Mesenchymal stem cell (in vitro differentiated cells and primary cell): ENCODE measurements at regions not wholly inside any gene's neighbourhood (a gene's known extent, or its start where the extent isn't known, plus 50 kb on each side); places are given as distances from the start of the nearest gene placed in this dataset.

ENCODE experiments used
- DNase-seq: peaks from one replicate; pipeline ENCODE4 v3.0.0-alpha.2; 2013
- H2AFZ ChIP-seq: one replicate; pipeline ENCODE4 v1.6.1; 2013; ENCODE audit warnings: low read depth, mild to moderate bottlenecking, control low read depth, inconsistent platforms, low read length, moderate library complexity
- H2AK5ac ChIP-seq: 2 replicates; pipeline ENCODE4 v1.6.1; 2013; ENCODE audit warnings: low read length, moderate library complexity, mild to moderate bottlenecking, inconsistent platforms; ENCODE audit not compliant: severe bottlenecking
- H2BK120ac ChIP-seq: one replicate; pipeline ENCODE4 v1.6.1; 2013; ENCODE audit warnings: low read depth, mild to moderate bottlenecking, inconsistent platforms, low read length, moderate library complexity
- H2BK12ac ChIP-seq, 2 experiments: one replicate each; pipeline ENCODE4 v1.6.1; 2013; ENCODE audit warnings: inconsistent platforms in 2 of 2, low read length in 2 of 2, mild to moderate bottlenecking in 2 of 2, moderate library complexity in 2 of 2, control low read depth in 1 of 2
- H2BK15ac ChIP-seq: one replicate; pipeline ENCODE4 v1.6.1; 2013; ENCODE audit warnings: mild to moderate bottlenecking, low read depth, inconsistent platforms; ENCODE audit not compliant: poor library complexity, severe bottlenecking
- H2BK5ac ChIP-seq: 2 replicates; pipeline ENCODE4 v1.6.1; 2013; ENCODE audit warnings: low read depth, mild to moderate bottlenecking, low read length, control low read depth, inconsistent platforms; ENCODE audit not compliant: poor library complexity, severe bottlenecking
- H3K14ac ChIP-seq, 2 experiments: one replicate each; pipeline ENCODE4 v1.6.1; 2013; ENCODE audit warnings: inconsistent platforms in 2 of 2, low read length in 2 of 2, control low read depth in 1 of 2, mild to moderate bottlenecking in 1 of 2, moderate library complexity in 1 of 2
- H3K18ac ChIP-seq, 2 experiments: one replicate each; pipeline ENCODE4 v1.6.1; 2013; ENCODE audit warnings: inconsistent platforms in 2 of 2, low read length in 2 of 2, control low read depth in 1 of 2, low read depth in 1 of 2, mild to moderate bottlenecking in 1 of 2
- H3K23ac ChIP-seq, 2 experiments: one replicate each; pipeline ENCODE4 v1.6.1; 2013; ENCODE audit warnings: inconsistent platforms in 2 of 2, low read length in 2 of 2, mild to moderate bottlenecking in 2 of 2, moderate library complexity in 2 of 2, control low read depth in 1 of 2
- H3K27ac ChIP-seq: 2 replicates; pipeline ENCODE4 v1.5.1; 2013; ENCODE audit warnings: mild to moderate bottlenecking, moderate library complexity, low read length, control low read depth, inconsistent platforms; ENCODE audit not compliant: poor library complexity, severe bottlenecking
- H3K27me3 ChIP-seq, 2 experiments: 2 replicates each; pipeline versions ENCODE4 v1.6.1 to v1.7.0; 2013; ENCODE audit warnings: low read length in 2 of 2, mild to moderate bottlenecking in 2 of 2, moderate library complexity in 2 of 2, control low read depth in 1 of 2, inconsistent platforms in 1 of 2; ENCODE audit not compliant: control insufficient read depth in 1 of 2, insufficient read depth in 1 of 2
- H3K36me3 ChIP-seq, 2 experiments: 2 replicates each; pipeline versions ENCODE4 v1.6.1 to v1.7.0; 2013; ENCODE audit warnings: low read length in 2 of 2, control low read depth in 1 of 2, inconsistent platforms in 1 of 2, low read depth in 1 of 2, mild to moderate bottlenecking in 1 of 2; ENCODE audit not compliant: insufficient read depth in 2 of 2, control insufficient read depth in 1 of 2
- H3K4ac ChIP-seq, 2 experiments: one replicate each; pipeline ENCODE4 v1.6.1; 2013; ENCODE audit warnings: inconsistent platforms in 2 of 2, low read length in 2 of 2, mild to moderate bottlenecking in 2 of 2, moderate library complexity in 2 of 2, control low read depth in 1 of 2, low read depth in 1 of 2
- H3K4me1 ChIP-seq: 2 replicates; pipeline ENCODE4 v1.6.1; 2013; ENCODE audit warnings: low read depth, low read length, control low read depth; ENCODE audit not compliant: control insufficient read depth, insufficient read depth
- H3K4me2 ChIP-seq: 2 replicates; pipeline ENCODE4 v1.6.1; 2013; ENCODE audit warnings: low read length, mild to moderate bottlenecking, inconsistent platforms; ENCODE audit not compliant: poor library complexity, severe bottlenecking
- H3K4me3 ChIP-seq, 2 experiments: 2 replicates each; pipeline versions ENCODE4 v1.5.1 to v1.7.0; 2013; ENCODE audit warnings: low read length in 2 of 2, mild to moderate bottlenecking in 2 of 2, control low read depth in 1 of 2, low read depth in 1 of 2; ENCODE audit not compliant: insufficient read depth in 1 of 2
- H3K79me1 ChIP-seq: replicated peaks from 2 replicates; pipeline ENCODE4 v1.6.1; 2013; ENCODE audit warnings: mild to moderate bottlenecking, control low read depth, low read length, inconsistent platforms; ENCODE audit not compliant: poor library complexity, severe bottlenecking
- H3K9ac ChIP-seq: 2 replicates; pipeline ENCODE4 v1.7.0; 2013; ENCODE audit warnings: mild to moderate bottlenecking, low read length, moderate library complexity
- H3K9me3 ChIP-seq: 2 replicates; pipeline ENCODE4 v1.7.0; 2013; ENCODE audit warnings: mild to moderate bottlenecking, low read length; ENCODE audit not compliant: control insufficient read depth
- H4K8ac ChIP-seq: one replicate; pipeline ENCODE4 v1.6.1; 2013; ENCODE audit warnings: inconsistent platforms, mild to moderate bottlenecking, low read length, moderate library complexity
- H4K91ac ChIP-seq: one replicate; pipeline ENCODE4 v1.6.1; 2013; ENCODE audit warnings: mild to moderate bottlenecking, low read length, inconsistent platforms
- WGBS: methylation state at CpG from one replicate; pipeline ENCODE4 v1.1.7; 2013; ENCODE audit warnings: mixed read lengths; 5-methylcytosine and 5-hydroxymethylcytosine counted together

- WGBS: 83% methylated on average over 14 of the region's 14 CpGs
- no peak for DNase-seq
- Histone ChIP-seq H3K9ac (no peak overlapping the region), H4K8ac (no peak overlapping the region), H3K4ac (no peak overlapping the region), H3K79me1 (no peaks in the 10 kb centered on the region), H3K4me1 (no peaks in the 10 kb centered on the region), H2BK120ac (no peak overlapping the region), H3K27ac (no peak overlapping the region), H3K14ac (no peak overlapping the region), H3K27me3 (peaks cover 0 to 8% of the 10 kb centered on the region in 2 experiments), H2AFZ (no peak overlapping the region), H4K91ac (no peak overlapping the region), H2BK12ac (no peak overlapping the region), H3K23ac (no peak overlapping the region), H3K18ac (no peak overlapping the region), H2AK5ac (no peak overlapping the region), H3K4me3 (no peak overlapping the region), H2BK15ac (no peak overlapping the region), H2BK5ac (no peak overlapping the region), H3K36me3 (no peaks in the 10 kb centered on the region), H3K9me3 (peaks cover 4% of the 10 kb centered on the region), H3K4me2 (no peak overlapping the region)
Observed at GRCh38 chr16:49910541-49911071, 54.7 kb upstream of the ZNF423 start.

- H3K4me3 ChIP-seq: no peak overlapping the region
- no peaks in the 10 kb centered on the region for H3K4me1 ChIP-seq
- no peak overlapping the region for H2BK120ac ChIP-seq
- H3K79me1 ChIP-seq: no peaks in the 10 kb centered on the region
- H3K27ac ChIP-seq: no peak overlapping the region
- H3K23ac ChIP-seq: no peak overlapping the region
- H3K27me3 ChIP-seq: peaks cover 0 to 8% of the 10 kb centered on the region in 2 experiments
- H3K36me3 ChIP-seq: no peaks in the 10 kb centered on the region
- no peak overlapping the region for H4K91ac ChIP-seq
- H2BK15ac ChIP-seq: no peak overlapping the region
- 84% methylated on average over 2 of the region's 2 CpGs for WGBS
- H4K8ac ChIP-seq: no peak overlapping the region
- H3K14ac ChIP-seq: no peak overlapping the region
- no peak overlapping the region for H3K4me2 ChIP-seq
- no peak overlapping the region for H3K18ac ChIP-seq
- H3K4ac ChIP-seq: no peak overlapping the region
- H2AK5ac ChIP-seq: no peak overlapping the region
- peaks cover 4% of the 10 kb centered on the region for H3K9me3 ChIP-seq
- no peak overlapping the region for H2BK12ac ChIP-seq
- H2BK5ac ChIP-seq: no peak overlapping the region
- no peak for DNase-seq
- H2AFZ ChIP-seq: no peak overlapping the region
- no peak overlapping the region for H3K9ac ChIP-seq
Observed at GRCh38 chr16:49911430-49911829, 55.5 kb upstream of the ZNF423 start.

- H3K79me1 ChIP-seq: no peaks in the 10 kb centered on the region
- H4K91ac ChIP-seq: no peak overlapping the region
- H2BK120ac ChIP-seq: no peak overlapping the region
- no peak overlapping the region for H3K4me3 ChIP-seq
- H3K4ac ChIP-seq: no peak overlapping the region
- H3K36me3 ChIP-seq: no peaks in the 10 kb centered on the region
- H3K23ac ChIP-seq: no peak overlapping the region
- no peak overlapping the region for H4K8ac ChIP-seq
- H2BK12ac ChIP-seq: no peak overlapping the region
- no peak overlapping the region for H3K18ac ChIP-seq
- H2AFZ ChIP-seq: no peak overlapping the region
- WGBS: 50% methylated on average over 3 of the region's 4 CpGs
- H2BK15ac ChIP-seq: no peak overlapping the region
- peaks cover 0 to 8% of the 10 kb centered on the region in 2 experiments for H3K27me3 ChIP-seq
- no peak overlapping the region for H2BK5ac ChIP-seq
- no peaks in the 10 kb centered on the region for H3K4me1 ChIP-seq
- peaks cover 4% of the 10 kb centered on the region for H3K9me3 ChIP-seq
- no peak overlapping the region for H2AK5ac ChIP-seq
- no peak overlapping the region for H3K4me2 ChIP-seq
- DNase-seq: no peak
- no peak overlapping the region for H3K9ac ChIP-seq
- no peak overlapping the region for H3K14ac ChIP-seq
- H3K27ac ChIP-seq: no peak overlapping the region
Observed at GRCh38 chr16:49912721-49913120, 56.8 kb upstream of the ZNF423 start.

- 84% methylated on average over 6 of the region's 6 CpGs for WGBS
- Histone ChIP-seq H2BK5ac (no peak overlapping the region), H3K9ac (no peak overlapping the region), H3K4me3 (no peak overlapping the region), H2BK120ac (no peak overlapping the region), H3K4ac (no peak overlapping the region), H2AFZ (no peak overlapping the region), H3K9me3 (peaks cover 4% of the 10 kb centered on the region), H2BK15ac (no peak overlapping the region), H3K4me2 (no peak overlapping the region), H3K27me3 (peaks cover 0 to 4% of the 10 kb centered on the region in 2 experiments), H3K36me3 (no peaks in the 10 kb centered on the region), H3K23ac (no peak overlapping the region), H3K4me1 (no peaks in the 10 kb centered on the region), H3K14ac (no peak overlapping the region), H2AK5ac (no peak overlapping the region), H3K79me1 (no peaks in the 10 kb centered on the region), H3K27ac (no peak overlapping the region), H2BK12ac (no peak overlapping the region), H4K8ac (no peak overlapping the region), H4K91ac (no peak overlapping the region), H3K18ac (no peak overlapping the region)
- DNase-seq: no peak
Observed at GRCh38 chr16:49913720-49914119, 57.8 kb upstream of the ZNF423 start.
